ENCODE measurements at regions not wholly inside any gene's neighbourhood (a gene's known extent, or its start where the extent isn't known, plus 50 kb on each side); places are given as distances from the start of the nearest gene placed in this dataset.

- Histone ChIP-seq H2BK5ac (ENCODE audit: insufficient read length, low read length) (no peak overlapping the region), H3K9me3 (ENCODE audit: control insufficient read depth, low read depth, low read length) (peaks cover 5% of the 10 kb centered on the region), H2BK15ac (ENCODE audit: low read depth, low read length) (no peak overlapping the region), H4K5ac (ENCODE audit: insufficient read length, low read depth, low read length) (no peak overlapping the region), H3K27ac (ENCODE audit: insufficient read length, low read depth, low read length) (no peak overlapping the region), H2AFZ (ENCODE audit: low read length) (no peak overlapping the region), H3K4me2 (ENCODE audit: insufficient read depth, insufficient read length, low read length) (no peak overlapping the region), H4K8ac (replicated peaks; ENCODE audit: insufficient read length, low read depth, low read length) (no peak overlapping the region), H3K79me1 (ENCODE audit: insufficient read depth, low read depth, low read length, poor library complexity, severe bottlenecking) (no peaks in the 10 kb centered on the region), H3K18ac (ENCODE audit: insufficient read length, low read depth, low read length) (no peak overlapping the region), H2AK5ac (ENCODE audit: insufficient read length, low read length) (no peak overlapping the region), H3K23me2 (ENCODE audit: insufficient read length, low read depth, low read length, poor library complexity, severe bottlenecking) (no peaks in the 10 kb centered on the region), H3K27me3 (ENCODE audit: insufficient read depth, low read length) (no peaks in the 10 kb centered on the region), H2BK12ac (ENCODE audit: insufficient read length, low read depth, low read length) (no peak overlapping the region), H3K23ac (ENCODE audit: insufficient read length, low read depth, low read length) (no peak overlapping the region), H4K20me1 (ENCODE audit: control insufficient read depth, insufficient read depth, insufficient read length) (no peaks in the 10 kb centered on the region), H3K14ac (ENCODE audit: insufficient read depth, low read length) (no peak overlapping the region), H2BK20ac (ENCODE audit: low read depth, low read length, poor library complexity, severe bottlenecking) (no peak overlapping the region), H3K79me2 (ENCODE audit: insufficient read depth, low read length) (no peaks in the 10 kb centered on the region), H3K56ac (ENCODE audit: insufficient read length, low read depth, low read length) (no peak overlapping the region), H2BK120ac (ENCODE audit: low read depth, low read length, poor library complexity, severe bottlenecking) (no peak overlapping the region), H3T11ph (ENCODE audit: low read length) (no peak overlapping the region), H4K91ac (ENCODE audit: insufficient read length, low read depth, low read length) (no peak overlapping the region), H3K4ac (ENCODE audit: low read depth, low read length) (no peak overlapping the region), H3K4me1 (ENCODE audit: insufficient read depth, low read length) (no peaks in the 10 kb centered on the region), H3K9ac (ENCODE audit: extremely low read depth, insufficient read length, low read length) (no peak overlapping the region)
- Mint-ChIP-seq H3K9me3 (peaks cover 42 to 47% of the 10 kb centered on the region in 2 experiments), H3K27me3 (ENCODE audit: low read depth) (no peaks in the 10 kb centered on the region), H3K36me3 (ENCODE audit: insufficient read depth in 1 of 3, low read depth in 3 of 3) (peaks cover 7 to 32% (median 23%) of the 10 kb centered on the region in 3 experiments; a peak in 6 of 7 replicates), H3K27ac (no peak overlapping the region), H3K4me3 (no peak overlapping the region), H3K4me1 (peaks cover 2 to 4% of the 10 kb centered on the region in 2 experiments; a peak in 2 of 4 replicates)
- no peak for DNase-seq
- no peak for TF ChIP-seq CTCF (conservative IDR thresholded peaks at IDR 0.05)
- no CpG with 5 or more reads among the region's 1 CpG for WGBS (ENCODE audit: extremely low coverage, insufficient read length, low lambda C conversion rate)
Measured at GRCh38 chr4:85218756-85219155, 252.3 kb upstream of the WDFY3 start.

Measured in H9 (cell line).